GM19025 (cell line): ENCODE measurements at regions not wholly inside any gene's neighbourhood (a gene's known extent, or its start where the extent isn't known, plus 50 kb on each side); places are given as distances from the start of the nearest gene placed in this dataset.
"Not testable (repeated sequence)": the region's sequence is repeated elsewhere in the genome, so short reads cannot be mapped to it uniquely, and the experiment has no call there.

Experiments used
- ATAC-seq: cut with Tn5 transposase; IDR thresholded peaks from one replicate; pipeline ENCODE4 v1.9.1; 2021; ENCODE audit warnings: mild to moderate bottlenecking, low read depth, moderate library complexity; ENCODE audit not compliant: unreplicated experiment

DNA sequence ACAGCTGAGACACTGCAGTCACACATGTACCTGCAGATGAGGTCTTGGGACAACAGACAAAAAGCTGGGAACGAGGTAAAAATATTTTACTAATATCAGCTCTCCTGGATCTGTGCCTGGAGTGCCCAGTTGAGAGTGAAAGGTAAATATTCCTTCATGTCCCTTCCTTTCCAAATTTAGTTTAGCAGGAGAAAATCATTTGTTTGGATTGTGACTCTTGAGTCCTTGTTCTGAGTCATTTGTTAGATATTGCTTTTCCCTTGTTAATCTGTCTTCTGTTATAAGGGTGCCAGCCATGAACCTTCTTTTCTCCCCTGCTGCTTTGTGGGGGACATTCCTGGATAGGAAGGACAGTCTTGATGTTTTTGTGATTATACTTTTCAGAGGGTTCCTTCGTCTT, 329.2 kb downstream of the DSC3 start:
- no peak for ATAC-seq

DNA sequence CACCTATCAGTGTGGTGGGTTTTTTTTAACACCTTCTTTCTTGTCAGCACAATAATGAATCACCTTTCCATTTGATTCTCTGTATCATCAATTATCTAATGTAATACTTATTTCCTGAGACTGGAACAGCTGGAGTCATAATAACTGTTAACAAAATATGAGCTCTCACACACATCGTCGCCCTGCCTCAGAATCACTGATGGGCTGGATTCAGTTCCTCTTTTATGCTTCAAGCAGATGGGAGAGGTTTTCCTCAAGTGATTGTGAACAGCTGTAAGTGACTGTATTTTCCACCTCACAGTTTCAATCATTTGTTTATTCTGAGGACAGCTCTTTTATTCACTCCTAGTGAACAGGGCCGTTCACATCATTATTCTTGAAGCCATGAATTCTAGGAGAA, 330.2 kb downstream of the DSC3 start:
- ATAC-seq: peak; percentile 74

DNA sequence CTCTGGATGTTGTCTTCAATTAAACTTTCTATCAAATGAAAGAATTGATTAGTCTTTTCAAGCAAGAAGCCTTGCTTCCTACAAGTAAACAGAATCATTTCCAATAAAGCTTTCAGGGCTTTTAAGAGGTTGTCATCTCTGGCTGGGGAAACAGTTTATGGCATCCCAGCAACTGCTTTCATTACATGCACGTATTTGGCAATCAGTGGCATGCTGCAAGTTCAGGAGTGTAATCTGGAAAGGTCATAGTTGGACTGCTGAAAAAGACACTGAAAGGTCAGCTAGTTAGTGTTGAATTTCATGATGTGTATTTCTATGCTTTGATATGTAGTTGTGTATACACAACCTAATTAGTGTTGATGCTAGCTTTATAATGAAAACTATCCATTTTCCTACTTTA, 332.9 kb downstream of the DSC3 start:
- ATAC-seq: no peak

DNA sequence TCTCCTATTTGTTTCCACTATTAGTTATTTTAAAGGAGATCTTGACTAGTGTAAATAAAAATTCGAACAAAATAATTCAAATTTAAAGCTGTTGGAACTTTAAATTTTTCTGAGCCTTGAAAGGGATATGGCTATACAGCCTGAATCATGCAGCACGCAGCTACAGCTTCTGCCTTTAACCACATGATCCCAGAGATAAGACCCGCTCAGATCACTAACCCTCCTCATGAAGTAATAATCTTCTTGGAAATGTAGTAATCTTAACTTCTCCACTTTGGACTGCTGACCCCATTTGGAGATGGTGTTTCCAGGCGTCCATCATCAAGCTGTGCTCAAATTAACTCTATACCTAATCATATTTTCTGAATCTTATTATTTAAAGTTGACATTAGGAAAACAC, 336.6 kb downstream of the DSC3 start:
- ATAC-seq: no peak

DNA sequence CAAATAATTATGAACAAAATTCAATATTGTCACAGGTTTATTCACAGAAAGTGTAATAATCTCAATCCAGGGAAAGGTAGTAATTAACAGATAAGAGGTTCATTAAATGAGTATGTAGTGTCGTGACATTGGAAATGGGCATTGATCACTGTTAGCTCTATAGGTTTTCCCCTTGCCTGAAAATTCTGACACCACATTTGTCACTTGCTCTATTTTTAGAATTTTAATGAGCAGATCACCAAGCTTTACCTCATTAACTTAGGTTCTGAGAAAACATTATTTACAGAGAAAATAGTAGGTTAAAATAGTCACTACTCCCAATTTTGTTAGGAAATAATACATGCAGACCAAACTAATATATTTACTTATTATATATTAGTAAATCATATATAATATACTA, 344.0 kb downstream of the DSC3 start:
- no peak for ATAC-seq

DNA sequence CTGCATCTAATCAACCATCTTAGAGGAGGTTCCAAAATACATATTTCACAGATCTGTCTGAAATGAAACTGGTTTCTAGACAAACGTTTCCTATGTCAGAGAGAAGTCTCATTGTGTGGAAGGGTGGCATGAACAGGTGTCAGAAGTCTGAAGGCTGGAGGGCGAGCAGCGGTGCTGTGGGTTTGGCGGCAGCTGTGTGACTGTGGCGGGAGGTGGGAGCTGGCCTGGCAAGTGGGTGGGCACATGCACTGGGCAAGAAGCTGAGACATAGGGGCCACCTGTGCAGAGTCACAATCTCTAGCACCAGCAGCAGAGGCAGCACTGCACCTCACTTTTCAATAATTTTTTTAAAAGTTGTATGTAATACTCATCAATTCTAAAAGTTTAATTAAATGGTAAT, 346.3 kb downstream of the DSC3 start:
- ATAC-seq: no peak

DNA sequence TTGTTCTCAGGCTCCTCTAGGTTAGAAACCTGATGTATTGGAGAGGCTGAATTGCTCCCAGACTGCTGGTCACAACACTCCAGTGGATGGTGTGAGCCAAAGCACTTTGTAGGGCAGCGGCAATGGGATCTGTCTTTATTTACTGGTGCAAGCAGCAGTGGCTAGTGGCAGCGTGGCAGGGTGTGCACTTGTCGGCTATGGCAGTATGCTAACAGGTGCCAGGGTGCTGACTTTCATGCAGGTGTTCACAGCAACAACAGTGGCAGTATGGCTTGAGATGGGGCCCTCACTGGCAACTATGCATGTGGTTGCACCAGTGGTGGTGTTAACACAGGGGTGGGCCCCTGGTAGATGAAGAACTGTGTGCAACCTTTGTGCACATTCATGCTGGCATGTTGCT, 347.8 kb downstream of the DSC3 start:
- no peak for ATAC-seq

DNA sequence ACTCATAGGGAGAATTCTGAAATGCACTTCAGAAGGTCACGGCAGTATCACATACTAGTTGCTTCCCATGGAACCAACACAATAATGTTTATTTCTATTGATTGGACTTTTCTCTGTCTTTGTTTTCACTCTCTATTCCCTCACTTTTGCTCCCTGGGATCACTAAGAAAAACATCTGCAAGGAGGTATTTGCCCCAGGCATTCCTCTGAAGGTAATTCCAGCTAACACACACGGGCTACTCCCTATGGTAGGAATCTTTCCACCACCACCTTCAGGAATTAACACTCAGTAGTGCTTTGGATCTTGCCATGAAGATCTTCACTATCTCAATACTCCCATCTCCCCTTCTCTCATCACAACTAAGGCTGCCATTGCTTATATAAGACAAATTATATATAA, 353.3 kb downstream of the DSC3 start:
- ATAC-seq: no peak

DNA sequence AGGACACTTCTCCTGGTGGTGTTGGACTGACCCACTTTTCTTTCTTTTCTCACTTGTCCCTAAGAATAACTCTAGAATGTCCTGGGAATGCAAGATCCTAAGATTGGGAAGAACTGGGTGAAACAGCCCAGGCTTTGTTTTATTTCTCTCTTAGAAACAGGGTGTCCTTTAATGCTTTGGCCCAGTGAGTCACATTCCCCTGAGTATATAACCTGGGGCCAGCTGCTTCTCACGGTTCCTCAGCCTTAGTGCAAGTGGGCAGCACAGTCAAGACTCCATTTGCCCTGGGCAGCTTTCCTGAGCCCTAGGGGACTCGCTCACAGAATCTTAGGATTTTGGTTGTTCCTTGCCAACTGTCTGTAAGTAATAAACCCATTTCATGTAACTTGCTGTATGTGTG, 355.0 kb downstream of the DSC3 start:
- no peak for ATAC-seq

DNA sequence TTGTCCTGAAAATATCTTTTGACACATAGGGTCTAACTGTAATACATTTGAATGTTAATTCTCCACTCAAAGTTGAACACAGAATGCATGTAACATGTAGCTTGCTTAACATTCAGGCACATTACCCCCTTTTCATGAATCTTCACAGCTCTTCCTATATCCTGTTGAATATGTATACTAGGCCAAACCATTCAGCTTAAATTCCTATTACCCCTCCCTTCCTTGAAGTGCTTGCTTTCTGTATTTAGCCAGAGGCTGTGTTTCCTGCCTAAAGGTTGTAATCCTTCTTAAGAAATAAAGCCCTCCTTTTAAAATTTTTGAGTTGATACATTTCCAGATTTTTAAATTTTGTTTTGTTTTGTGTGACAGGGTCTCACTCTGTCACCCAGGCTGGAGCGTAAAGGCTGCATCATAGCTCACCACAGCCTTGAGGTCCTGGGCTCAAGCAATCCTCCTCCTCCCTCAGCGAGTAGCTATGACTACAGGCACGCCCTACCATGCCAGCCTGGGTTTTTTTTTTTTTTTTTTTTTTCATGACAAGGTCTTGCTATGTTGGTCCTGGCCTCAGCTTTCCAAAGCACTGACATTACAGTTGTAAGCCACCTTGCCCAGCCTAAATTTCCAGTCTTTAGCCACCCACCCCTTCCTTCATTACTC, 357.6 kb downstream of the DSC3 start:
- ATAC-seq: no peak

DNA sequence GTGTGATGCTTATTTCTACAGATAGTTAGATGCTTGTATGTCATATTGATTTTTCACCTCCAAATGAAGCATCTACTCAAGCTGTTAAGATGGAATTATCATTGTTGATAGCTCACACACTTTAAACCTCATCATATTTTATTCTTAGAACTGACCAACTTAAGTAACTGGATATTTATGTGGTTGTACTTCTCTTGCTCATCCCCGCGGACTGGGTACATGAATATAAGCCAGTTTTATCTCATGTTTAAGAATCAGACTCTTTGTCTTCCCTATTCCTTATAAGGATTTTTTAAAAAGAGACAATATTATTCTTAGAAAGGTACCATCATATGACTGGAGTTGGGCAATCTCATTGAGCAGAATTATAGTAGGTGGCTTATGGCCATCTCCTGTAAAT, 358.7 kb downstream of the DSC3 start:
- no peak for ATAC-seq

DNA sequence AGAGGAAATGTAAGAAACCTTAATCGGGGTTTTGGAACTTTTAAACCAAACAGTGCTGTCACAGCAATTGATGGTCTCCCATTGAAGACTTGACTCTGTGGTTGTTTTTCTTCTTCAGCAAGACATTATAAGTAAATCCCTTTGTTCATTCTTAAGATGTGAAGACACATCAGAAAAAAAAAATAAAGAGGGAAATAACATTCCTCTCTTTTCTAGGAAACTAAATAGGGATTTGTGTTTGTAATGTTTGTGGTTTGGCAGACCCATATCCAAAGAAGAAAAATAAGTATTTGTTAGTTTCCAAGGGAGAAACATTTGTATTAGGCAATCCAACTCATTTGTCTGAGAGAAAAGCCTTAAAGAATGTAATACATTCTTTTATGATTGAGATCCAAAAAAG, 359.9 kb downstream of the DSC3 start:
- no peak for ATAC-seq

DNA sequence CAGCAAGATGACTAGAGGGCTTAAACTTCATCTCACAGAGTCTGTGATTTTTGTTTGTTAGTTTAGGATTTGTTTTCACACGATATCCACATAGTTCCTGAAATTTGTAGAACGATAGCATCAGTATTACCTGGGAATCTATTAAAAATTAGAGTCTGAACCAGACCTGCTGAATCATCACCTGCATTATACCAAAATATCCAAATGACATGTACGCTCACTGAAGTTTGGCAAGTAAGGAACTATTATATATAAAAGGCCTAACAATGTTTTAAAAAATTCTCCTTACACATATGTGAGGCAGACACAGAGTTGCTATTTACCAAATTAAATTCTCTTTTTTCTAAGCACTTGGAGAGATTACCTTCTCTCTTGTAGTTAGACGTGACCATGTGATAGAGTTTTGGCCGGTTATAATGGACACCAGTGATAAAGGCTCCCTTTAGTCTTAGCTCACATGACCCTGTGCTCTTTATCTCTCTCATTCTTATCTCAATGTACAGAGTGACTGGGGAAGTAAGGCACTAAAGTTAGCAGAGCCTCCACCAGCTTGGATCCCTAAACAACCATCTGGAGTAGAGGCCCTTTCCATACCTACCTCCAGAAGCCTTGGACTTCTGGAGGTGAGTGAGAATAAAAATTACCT, 363.1 kb downstream of the DSC3 start:
- ATAC-seq: no peak

DNA sequence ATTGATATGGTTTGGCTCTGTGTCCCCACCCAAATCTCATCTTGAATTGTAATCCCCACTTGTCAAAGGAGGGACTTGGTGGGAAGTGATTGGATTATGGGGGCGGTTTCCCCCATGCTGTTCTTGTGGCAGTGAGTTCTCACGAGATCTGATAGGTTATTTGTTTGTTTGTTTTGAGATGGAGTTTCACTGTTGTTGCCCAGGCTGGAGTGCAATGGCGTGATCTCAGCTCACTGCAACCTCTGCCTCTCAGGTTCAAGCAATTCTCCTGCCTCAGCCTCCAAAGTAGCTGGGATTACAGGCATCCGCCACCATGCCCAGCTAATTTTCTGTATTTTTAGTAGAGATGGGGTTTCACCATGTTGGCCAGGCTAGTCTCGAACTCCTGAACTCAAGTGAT, 364.7 kb downstream of the DSC3 start:
- not testable (repeated sequence) for ATAC-seq

DNA sequence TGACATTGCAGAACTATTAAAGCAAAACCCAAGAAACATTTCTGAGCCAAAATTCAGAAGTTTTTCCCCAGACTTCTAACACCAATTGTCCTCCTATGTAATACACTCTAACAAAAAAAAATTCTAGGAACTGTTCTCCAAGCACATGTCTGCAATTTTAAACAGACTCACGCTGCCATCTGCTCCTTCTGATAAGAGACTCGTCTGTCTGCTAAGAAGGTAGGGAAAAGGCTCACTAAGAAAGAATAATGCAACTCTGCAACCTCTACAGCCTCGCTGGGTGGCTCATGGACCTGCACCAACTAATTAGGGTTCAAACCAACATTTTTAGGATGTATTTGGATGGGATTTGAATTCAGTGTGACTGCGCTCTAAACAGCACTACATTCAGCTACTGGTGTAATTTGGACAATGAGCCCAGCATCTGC, 366.5 kb downstream of the DSC3 start:
- ATAC-seq: no peak

DNA sequence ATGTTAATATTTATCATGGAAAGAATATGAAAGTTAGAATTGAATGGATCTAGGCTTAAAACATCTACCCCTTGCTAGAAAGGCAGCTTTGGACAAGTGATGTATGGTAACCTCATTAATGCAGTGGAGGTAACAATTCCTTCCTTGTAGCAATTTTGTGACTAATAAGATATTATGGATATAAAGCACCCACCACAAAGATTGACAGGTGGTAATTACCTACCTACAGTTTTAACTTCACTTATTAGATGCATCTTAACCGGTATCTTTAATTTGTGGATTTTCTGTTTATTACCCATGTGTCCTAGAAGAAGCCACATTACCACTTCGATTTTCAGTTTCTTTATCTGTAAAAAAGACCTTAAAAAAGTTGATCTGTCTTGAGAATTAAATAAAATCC, 367.0 kb downstream of the DSC3 start:
- no peak for ATAC-seq

DNA sequence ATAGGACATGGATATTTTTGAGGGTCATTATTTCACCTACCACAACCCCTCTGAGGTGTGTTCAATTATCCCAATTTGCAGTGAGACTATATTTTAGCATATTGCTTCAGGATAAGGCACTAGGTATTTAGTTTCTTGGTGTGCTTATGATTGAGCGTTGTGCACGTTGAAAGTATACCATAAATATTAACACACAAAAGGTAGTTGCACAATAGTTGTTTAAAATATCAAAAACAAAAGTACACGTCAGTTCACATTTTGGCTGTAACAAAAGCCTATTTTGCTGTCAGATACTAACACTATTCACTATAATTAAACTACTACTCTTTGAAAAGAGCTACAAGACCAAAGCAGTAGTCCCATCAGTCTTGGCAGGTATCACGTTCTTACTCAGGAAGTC, 367.5 kb downstream of the DSC3 start:
- ATAC-seq: no peak

DNA sequence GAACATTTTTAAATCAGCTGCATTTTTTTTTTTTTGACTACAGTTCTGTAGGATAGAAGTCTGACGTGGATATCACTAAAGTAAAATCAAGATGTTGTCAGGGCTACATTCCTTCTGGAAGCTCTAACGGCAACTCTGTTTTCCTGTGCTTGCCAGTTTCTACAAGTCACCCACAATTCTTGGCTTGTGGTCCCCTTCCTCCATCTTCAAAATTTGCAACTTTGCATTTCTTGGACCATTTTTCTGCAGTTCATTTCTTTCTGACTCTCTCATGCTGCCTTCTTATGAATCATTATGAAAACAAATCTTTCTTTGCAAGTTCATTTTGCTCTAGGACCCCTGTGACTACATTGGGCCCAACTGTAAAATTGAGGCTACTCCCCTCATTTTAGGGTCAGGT, 367.9 kb downstream of the DSC3 start:
- ATAC-seq: no peak

DNA sequence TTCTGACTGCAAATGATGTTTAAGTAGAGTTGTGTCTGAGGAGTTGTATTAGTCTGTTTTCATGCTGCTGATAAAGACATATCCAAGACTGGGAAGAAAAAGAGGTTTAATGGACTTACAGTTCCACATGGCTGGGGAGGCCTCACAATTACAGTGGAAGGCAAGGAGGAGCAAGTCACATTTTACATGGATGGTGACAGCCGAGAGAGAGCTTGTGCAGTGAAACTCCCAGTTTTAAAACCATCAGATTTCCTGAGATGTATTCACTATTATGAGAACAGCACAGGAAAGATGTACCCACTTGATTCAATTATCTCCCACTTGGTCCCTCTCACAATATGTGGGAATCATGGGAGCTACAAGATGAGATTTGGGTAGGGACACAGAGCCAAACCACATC, 370.1 kb downstream of the DSC3 start:
- not testable (repeated sequence) for ATAC-seq

DNA sequence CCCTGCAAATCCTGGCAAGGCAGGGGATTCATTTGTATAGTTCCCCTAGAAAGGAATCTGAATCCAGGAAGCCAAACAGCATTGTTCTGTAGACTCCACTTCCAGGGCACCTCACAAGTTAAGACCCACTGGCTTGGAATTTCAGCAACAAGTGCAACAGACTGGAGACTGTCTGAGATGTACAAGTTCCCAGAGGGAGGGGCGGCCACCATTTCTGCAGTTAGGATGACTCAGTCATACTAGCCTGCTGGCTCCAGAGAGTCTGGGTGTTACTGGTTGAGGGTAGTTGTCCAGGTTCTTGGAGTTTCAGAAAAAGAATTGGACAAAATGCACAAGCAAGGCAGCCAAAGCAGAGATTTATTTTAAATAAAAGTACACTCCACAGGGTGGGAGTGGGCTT, 384.2 kb downstream of the DSC3 start:
- no peak for ATAC-seq

DNA sequence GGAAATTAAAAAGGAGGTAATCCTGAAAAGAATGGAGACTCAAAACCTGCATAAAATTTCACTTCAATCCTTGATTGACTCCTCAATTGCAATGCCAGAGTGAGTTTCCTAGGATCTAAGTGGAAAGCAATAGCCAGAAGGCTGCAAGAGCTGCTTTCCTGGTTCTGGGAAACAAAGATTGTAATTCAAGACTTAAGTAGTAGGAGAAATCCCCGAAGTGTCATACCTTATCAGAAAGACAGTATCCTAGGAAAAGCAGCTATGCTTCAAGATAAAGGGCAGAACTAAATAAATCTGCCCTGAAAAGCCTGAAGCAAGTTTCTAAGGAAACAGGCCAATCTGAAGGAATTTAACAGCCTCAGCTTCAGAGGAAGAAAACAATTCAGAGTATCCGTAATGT, 390.2 kb downstream of the DSC3 start:
- ATAC-seq: no peak

DNA sequence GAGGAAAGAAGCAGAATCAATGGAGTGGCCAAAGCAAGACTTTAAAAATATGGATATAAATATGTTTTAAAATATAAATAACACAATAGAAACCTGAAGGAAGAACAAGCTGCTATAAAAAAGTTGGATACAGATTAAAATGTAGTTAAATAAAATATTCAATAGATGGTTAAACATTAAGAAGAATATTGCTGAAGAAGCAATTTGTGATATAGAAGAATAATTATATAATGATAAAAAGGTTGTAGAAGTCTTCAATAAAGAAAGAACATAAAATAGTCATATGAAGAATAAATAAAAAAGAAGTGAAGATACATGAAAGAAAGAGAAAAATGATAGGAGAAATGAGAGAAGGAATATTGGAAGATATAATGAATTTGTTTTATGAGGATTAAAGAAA, 392.0 kb downstream of the DSC3 start:
- no peak for ATAC-seq

DNA sequence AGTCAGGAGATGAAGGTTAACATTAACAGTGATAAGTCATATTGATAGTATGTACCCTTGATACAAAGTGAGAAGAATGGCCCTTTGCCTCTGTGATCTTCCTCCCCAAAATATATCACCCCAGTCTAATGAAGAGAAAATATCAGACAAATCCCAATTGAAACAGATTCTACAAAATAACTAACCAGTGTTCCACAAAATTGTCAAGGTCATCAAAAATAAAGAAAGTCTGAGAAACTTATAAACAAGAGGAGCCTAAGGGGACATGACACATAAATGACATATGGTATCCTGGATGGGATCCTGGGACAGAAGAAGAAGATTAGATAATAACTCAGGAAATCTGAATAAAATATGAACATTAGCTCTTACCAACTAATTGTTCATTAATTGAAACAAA, 398.4 kb downstream of the DSC3 start:
- ATAC-seq: no peak
